Endothelial cell of umbilical vein (primary cell): ENCODE measurements at regions not wholly inside any gene's neighbourhood (a gene's known extent, or its start where the extent isn't known, plus 50 kb on each side); places are given as distances from the start of the nearest gene placed in this dataset.

Source experiments
- POLR2A ChIP-seq: IDR thresholded peaks from 2 replicates; pipeline ENCODE4 v1.6.1; 2012; ENCODE audit warnings: low read depth, mild to moderate bottlenecking, control low read depth, low read length
- TF ChIP-seq, protein P1 (sequence below): IDR thresholded peaks from 2 replicates; pipeline ENCODE4 v1.6.1; 2011; ENCODE audit not compliant: insufficient read depth, insufficient read length
- TF ChIP-seq, protein P2 (sequence below), 2 donors: IDR thresholded peaks; 1 replicate in 1 of 2; 2 replicates in 1 of 2; pipeline ENCODE4 v1.5.1; 2011; ENCODE audit warnings: low read length in 2 of 2, mild to moderate bottlenecking in 2 of 2, moderate library complexity in 2 of 2, control low read depth in 1 of 2, inconsistent platforms in 1 of 2, low read depth in 1 of 2; ENCODE audit not compliant: insufficient read depth in 1 of 2; ENCODE audit errors: extremely low read depth in 1 of 2

DNA sequence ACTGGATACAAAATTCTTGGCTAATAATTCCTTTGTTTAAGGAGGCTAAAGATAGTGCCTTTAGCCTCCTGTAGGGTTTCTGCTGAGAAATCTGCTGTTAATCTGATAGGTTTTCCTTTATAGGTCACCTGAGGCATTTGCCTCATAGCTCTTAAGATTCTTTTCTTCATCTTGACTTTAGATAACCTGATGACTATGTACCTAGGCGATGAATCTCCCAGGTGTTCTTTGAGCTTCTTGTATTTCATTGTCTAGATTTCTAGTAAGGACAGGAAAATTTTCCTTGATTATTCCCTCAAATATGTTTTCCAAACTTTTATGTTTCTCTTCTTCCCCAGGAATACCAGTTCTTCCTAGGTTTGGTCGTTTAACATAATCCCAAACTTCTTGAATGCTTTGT, 479.4 kb upstream of the MAN1A1 start:
- TF ChIP-seq, protein P1, sequence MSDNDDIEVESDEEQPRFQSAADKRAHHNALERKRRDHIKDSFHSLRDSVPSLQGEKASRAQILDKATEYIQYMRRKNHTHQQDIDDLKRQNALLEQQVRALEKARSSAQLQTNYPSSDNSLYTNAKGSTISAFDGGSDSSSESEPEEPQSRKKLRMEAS = no peak
- TF ChIP-seq, protein P2, sequence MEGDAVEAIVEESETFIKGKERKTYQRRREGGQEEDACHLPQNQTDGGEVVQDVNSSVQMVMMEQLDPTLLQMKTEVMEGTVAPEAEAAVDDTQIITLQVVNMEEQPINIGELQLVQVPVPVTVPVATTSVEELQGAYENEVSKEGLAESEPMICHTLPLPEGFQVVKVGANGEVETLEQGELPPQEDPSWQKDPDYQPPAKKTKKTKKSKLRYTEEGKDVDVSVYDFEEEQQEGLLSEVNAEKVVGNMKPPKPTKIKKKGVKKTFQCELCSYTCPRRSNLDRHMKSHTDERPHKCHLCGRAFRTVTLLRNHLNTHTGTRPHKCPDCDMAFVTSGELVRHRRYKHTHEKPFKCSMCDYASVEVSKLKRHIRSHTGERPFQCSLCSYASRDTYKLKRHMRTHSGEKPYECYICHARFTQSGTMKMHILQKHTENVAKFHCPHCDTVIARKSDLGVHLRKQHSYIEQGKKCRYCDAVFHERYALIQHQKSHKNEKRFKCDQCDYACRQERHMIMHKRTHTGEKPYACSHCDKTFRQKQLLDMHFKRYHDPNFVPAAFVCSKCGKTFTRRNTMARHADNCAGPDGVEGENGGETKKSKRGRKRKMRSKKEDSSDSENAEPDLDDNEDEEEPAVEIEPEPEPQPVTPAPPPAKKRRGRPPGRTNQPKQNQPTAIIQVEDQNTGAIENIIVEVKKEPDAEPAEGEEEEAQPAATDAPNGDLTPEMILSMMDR (IDR thresholded peaks at IDR 0.05; ENCODE audit: extremely low read depth in 1 of 2, insufficient read depth in 1 of 2, low read depth in 1 of 2, low read length in 2 of 2) = no peak
- TF ChIP-seq POLR2A = no peak
